HG02798 (cell line): ENCODE measurements at regions not wholly inside any gene's neighbourhood (a gene's known extent, or its start where the extent isn't known, plus 50 kb on each side); places are given as distances from the start of the nearest gene placed in this dataset.

ENCODE experiments used
- ATAC-seq: cut with Tn5 transposase; IDR thresholded peaks from one replicate; pipeline ENCODE4 v1.9.1; 2021; ENCODE audit warnings: mild to moderate bottlenecking; ENCODE audit not compliant: unreplicated experiment, poor library complexity

DNA sequence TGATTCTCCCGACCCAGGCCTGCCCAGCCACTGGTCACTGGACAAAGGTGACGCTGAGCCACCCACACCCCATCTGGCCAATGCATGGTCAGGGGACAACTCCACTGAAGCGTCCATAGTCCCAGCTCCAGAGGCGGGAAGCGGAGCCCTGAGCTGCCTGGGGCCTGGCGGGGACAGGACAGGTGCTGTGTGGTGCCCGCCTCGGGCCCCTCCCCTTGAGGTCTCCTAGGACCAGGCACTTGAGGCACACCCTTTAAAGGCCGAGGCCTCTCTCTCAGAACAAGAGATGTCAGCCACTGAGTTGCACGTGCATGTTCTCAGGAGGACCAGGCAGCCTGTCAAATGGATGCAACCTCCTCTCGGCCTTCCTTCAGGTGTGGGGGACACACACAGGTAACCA is 52.5 kb upstream of the PPP2R2D start:
- no peak for ATAC-seq

DNA sequence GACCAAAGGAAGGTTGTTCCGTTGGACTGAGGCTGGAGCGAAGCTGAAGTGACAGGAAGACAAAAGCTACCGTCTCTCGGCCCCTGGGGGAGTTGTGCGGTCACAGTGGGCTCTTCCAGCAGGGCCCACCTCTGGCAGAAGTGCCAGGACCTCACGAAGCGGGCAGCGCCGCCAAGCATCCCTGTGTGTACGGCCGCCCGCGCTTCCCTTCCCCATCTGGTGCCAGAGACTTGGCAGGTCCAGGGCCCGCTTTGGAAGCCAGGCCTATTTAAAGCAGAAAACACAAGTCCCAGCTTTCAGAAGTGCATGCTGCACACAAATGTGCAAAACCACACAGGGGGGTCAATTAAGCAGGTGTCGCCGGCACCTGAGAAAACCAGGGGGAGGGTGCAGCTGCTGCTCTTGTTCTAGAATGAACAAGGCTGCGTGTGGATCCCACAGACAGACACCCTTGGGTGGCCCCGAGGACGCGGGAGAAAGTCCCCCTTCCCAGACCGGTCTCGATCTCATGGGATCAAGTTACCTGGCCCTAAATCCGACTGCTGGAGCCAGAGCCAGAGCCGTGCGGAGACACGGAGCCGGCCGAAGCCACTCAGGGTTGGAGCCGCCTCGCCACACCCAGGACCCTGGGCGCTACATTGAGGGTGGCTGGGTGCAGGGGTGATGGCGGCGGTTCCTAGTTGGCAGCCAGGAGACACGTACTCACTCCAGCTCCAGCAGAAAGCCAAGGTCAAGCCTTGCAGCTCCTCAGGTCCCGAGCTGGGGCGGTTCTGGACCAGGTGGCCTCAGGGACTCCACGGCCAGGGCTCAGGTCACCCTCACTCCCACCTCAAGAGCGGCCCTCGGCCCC is 51.8 kb upstream of the PPP2R2D start:
- no peak for ATAC-seq

DNA sequence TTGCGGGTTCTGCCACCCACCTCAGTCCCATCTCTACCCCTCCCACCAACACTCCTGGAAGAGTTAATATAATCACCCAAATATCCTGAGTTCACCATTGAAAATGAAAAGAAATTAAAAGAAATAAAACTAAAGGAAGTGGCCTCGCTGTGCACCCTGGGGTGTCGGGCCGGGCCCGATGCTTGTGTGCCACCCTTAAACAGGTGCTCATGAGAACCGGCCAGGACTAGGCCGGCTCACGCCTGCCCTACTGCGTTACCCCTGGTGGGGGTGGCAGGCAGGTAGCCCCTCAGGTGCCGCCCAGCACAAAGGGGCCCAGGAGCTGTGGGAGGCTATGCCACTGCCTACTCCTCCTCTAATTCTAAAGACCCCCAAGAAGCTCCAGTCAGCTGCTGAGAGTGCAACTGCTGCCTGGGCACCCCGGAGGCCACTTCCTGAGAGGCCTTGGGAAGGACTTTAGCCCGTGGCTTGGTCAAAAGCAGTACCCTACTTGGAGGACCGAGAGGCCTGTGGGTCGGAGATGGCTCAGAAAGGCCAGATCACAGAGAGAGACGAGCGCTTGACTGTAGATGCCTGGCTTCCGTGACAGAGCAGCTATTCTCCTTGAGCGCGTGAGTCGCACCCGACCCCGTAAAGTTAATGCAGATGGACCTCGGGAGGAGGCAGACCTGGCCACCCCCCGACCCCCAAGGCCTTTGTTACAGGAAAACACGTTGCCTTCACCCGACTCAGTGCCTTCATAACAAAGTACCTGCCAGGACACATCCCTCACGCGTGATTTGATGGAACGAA is 51.0 kb upstream of the PPP2R2D start:
- ATAC-seq: no peak

DNA sequence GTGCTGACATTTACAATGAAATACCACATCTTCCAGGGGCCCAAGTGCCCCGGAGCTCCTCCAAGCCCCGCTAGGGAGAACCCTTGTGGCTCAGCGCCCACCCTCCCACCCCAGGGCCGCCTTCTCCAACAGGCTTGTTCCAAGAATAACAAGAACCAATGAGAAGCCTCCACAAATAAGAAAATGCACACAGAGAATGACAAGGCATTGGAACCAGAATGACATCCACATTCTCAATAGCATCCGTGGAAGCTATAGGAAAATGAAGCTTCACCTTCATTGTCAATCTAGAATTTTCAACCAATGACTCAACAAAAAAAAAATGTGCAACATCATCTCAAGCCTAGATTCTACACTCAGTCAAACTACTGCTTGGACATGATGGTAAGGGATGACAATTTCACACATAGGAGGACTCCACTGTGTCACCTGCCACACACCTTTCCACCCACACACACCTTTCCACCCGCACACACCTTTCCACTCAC is 50.4 kb upstream of the PPP2R2D start:
- ATAC-seq: no peak
